ENCODE measurements at regions not wholly inside any gene's neighbourhood (a gene's known extent, or its start where the extent isn't known, plus 50 kb on each side); places are given as distances from the start of the nearest gene placed in this dataset.

DNA sequence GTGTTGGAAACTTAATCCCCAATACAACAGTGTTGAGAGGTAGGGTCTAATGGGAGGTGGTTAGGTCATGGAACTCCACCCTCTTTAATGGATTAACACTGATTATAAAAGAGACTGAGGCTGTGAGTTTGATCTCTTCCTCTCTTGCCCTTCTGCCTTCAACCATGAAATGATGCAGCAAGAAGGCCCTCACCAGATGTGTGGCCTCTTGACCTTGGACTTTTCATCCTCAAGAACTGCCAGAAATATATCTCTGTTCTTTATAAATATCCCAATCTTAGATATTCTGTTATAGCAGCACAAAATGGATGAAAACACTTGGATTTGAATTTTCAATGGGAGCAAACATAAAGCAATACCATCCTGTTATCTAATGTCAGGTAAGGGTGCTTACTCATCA lies 67.6 kb downstream of the NMUR2 start:
- DNase-seq (ENCODE audit: low read depth) = no peak

DNA sequence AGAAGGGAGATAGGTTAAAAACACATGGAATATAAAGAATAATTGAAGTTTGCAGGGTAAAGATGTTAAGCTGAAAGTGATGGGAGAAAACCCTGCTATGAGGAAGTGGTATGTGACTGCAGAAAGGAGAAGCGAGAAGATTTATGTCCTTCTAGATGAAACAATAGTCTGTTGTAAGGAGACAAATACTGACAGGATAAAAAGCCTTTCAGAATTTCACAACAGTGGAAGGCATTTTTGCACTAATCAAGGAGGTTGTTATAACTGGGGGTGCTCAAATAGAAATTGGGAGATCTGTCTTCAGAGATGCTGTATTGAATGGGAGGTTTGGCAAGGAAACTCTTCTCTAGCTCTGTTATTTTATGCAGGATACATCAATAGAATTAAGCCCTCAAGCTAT lies 69.6 kb downstream of the NMUR2 start:
- DNase-seq (ENCODE audit: low read depth) = no peak

DNA sequence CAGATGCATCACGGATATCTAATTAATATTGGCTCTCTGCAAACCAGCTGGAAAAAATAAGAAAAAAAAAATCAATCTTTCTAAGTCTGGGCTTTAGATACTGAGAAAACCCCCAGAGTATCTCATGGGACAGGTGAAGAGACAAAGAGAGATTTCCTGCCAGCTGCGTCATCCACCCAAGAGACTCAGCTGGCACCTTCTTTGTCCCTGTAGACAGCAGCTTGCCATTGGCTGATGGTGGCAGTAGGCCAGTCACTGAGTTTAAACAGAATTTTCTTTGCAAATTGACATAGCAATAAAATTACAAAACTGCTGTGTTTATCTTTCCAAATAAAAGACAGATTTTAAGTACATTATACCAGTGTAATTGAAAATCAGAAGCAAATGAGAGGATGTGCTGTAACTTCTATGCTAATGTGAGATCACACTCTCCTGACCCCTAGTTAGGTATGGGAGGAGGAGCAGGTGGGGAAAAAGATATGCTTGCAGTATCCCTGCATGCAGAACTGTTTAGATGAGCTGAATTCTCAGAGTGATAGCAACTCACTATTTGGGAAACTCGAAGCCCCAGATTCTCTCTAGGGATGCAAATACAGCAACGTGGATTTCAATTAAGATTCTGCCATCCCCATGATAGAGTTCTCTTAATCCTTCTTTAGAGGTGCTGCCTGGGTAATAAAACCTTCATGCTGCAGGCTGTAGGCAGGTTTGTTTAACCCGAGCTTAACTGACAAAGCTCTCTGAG lies 72.2 kb downstream of the NMUR2 start:
- DNase-seq (ENCODE audit: low read depth) = no peak

DNA sequence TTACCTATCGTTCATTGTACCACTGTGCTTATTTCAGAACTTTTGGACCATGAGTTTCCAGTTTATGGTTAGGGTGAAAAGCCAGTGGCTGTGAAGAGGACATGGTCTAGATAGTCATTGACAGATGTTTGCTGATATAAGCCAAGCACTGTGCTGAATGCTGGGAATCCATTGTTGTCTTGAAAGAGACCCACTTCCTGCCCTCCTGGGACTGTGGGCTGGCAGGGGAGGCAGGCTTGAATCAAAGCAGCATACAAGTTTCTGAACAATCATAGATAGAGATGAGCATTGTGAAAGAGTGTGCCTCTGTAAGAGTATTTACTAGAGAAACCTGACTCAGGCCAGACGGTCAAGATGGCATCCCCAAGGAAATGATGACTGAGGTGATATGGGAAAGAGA lies 73.4 kb downstream of the NMUR2 start:
- DNase-seq (ENCODE audit: low read depth) = no peak

DNA sequence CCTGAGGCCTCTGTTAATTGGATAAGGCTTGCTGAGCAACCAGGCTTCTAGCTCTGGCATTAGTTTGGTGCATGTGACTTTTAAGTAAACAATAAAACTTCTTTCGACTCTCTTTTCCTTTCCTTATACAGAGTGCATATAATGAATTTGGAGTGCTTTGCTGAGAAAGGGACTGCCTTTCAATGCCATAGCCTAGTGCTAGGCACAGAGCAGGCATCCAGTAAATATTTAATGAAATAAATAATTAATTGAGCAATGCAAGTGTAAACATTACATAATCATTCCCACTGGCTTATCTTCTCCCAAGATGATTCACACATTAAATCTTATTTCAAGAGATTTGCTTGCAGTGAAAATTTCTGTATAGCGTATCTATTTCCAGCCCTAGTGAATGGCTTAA lies 74.1 kb downstream of the NMUR2 start:
- no peak for DNase-seq (ENCODE audit: low read depth)

DNA sequence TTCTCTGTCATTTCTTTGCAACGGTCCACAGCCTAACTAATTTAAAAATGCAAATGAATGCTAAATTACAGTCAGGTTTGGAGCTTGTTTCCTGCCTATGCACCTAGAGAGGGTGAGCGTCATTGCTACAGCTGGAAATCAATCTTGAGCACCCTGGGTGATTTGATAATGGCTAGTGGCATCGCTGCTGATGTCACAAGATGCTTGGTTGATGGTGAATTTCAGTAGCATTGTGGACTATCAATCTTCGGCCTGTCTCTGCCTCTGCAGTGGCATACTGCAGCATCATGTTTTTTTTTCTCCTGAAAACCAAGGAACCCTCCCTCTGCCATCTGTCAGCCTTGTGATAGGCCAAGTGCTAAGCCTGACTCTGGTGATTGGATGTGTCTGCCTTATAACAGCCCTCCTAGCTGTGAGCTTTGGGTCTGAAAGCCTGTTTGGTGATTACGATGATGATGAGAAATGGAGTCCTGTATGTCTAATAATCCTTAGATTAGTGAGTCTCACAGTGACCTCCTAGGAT lies 75.3 kb downstream of the NMUR2 start:
- DNase-seq (ENCODE audit: low read depth) = no peak

DNA sequence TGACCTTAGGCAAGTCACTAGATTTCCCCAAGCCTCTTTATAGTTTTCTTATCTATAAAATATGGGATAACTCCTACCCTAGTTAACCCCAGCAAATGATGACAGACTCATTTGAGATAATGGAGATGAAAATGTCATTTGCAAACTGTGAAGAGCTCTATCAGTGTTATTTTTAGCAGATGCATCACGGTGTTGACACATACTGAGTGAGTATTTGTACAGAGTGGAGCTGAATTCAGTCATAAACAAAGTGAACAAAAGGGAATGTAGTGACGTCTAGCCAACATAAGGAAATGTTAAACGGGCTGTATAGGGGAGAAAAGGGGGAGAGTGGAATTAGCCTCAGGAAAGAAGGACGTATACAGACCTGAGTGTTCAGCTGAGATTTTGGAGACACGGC lies 75.9 kb downstream of the NMUR2 start:
- DNase-seq (ENCODE audit: low read depth) = no peak

DNA sequence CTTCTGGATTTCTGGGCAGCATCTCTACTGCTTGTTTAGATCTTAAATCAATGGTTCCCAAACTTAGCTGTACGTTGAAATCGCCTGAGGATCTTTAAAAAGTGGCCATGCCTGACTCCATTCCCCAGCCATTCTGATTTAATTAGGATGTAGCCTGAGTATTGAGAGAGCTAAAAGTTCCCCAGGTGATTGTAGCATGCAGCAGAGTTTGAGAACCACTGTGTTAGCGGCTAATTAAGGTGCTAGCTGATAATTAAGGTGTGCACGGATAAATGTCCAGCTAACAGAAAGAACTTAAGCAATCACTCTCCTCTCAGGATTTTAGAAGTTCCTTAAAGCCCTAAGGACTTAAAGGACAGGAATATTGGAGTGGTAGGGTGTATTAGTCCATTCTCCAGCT lies 89.1 kb downstream of the NMUR2 start:
- DNase-seq (ENCODE audit: low read depth) = no peak

DNA sequence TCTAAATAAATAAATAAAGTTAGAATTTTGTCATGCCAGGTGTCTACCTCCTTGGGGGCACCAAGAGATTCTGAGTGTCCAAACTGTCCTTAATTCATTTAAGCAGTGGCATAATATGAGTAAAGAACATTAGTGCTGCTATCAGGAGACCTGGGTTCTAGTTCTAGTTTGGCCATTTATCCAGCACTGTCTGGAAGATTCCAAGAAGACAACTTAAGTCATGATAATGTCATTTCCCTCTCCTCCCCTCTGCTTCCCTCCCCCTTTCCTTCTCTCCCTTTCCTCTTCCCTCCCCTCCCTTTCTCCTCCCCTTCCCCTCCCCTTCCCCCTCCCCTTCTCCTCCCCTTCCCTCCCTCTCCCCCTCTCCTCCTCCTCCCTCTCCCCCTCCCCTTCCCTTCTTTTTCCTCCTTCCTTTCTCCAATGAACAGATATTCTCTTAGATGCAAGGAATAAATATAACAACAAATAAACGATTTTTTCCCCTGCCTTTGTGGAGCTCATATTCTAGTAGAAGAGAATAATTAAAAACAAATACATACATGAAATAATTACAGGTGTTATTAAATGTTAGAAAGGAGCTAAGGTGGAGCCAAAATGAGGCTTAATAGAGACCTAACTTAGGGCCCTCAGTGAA lies 90.8 kb downstream of the NMUR2 start:
- no peak for DNase-seq (ENCODE audit: low read depth)

DNA sequence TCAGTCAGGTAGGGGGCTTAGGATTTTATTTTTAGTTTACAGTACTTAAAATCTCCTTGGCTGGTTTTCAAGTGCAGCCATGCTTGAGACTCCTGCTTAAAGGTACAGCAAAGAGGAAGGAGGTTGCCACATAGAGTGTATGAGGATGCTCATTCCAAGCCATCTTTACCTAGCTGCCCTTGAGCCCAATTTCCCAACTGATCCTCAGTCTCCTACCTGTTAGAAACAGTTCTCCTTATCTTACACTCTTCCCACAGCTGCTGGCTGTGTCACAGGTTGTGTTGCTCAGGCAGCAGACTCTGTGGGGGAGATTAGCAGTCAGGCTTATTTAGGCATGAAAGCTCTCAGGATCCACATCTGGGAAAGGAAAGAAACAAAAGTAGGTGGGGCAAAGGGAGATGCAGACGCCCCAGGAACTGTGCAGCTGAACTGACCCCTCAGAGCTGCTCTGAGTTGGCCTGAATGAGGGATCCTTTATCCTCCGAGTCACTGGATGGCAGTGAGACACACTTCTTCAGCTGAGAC lies 95.1 kb downstream of the NMUR2 start:
- no peak for DNase-seq (ENCODE audit: low read depth)

DNA sequence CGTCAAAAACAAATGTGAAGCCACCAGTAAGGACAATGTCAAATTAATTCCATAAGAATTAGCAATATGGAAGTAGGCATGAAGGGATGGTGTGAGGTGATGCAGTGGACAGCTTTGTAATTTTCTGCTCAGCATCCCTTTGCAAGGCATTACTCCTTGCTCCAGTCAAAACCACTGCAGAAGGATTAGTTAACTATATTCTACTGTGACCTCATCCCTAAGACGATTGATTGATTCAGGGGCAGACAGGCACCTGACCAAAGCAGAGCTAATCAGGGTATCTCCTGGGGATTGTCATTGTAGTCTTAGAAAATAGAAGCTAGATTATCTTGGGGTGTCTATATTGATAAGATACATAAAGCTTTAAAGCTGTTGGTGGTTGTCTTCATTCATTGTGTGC lies 98.7 kb downstream of the NMUR2 start:
- DNase-seq (ENCODE audit: low read depth) = no peak

DNA sequence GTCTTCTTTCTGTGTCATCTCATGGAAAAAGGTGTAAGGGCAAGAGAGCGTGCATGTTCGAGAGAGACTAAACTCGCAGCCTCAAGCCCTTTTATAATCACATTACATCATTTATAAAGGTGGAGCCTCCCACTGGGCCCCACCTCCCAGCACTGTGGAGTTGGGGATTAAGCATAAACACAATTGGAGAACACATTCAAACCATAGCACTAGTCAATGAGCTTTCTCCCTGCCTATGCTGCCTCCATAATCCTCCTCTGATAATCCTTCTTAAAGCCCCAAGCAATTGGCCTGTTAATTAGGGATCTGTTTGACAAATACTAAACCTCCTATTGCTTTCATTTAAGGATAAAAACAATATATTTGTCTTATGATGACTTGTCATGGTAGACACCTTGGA lies 99.6 kb downstream of the NMUR2 start:
- DNase-seq (ENCODE audit: low read depth) = no peak

DNA sequence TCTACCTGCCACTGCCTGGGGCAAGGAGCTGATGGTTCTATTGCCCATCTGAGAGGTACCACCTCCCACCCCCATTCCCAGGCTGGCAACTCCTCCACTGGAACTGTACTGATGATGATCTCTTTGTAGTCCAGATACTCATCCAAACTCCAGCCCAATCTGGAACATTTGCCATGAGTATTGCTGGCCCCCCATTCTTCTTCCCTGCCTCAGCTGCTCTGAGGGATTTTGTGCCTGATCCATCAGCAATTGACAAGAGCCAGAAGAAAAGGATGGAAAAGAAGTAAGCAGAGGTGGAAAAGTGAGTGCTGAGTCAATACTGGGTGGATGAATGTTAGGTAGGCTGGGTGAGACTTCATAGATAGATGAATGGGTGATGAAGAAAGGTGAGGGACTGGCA lies 101.2 kb downstream of the NMUR2 start:
- DNase-seq (ENCODE audit: low read depth) = no peak

DNA sequence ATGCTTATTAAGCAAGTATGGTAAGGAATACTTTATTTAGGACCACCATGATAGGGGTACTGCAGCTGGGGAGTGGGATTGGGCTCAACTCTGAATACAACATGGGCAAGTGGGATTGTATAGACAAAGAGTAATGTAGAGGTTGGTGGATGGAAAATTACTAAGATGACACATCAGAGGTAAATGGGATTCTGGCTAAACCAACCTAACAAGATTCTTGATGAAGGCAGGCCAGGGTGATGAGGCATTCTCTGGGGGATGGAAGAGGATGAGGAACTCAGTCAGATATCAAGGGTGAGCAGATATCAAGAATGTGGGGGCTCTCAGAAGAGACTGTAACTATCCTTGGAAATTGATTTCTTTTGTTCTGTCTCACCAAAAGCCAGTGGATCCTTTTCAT lies 107.2 kb downstream of the NMUR2 start:
- DNase-seq (ENCODE audit: low read depth) = no peak

DNA sequence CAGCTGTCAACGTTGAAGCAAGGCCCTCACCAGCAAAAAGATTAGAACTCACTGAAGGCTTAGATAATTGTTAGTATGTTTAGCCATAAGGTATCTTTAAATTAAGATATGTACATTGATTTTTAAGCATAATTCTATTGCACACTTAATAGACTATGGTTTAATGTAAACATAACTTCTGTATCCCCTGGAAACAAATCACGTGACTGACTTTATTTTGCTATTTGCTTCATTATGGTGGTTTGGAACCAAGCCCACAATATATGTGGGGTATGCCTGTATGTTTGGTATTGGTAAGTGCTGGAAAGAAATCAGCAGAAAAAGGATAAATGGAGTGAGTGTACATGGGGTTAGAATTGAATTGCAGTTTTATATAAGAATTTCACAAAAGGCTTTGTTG lies 111.9 kb downstream of the NMUR2 start:
- DNase-seq (ENCODE audit: low read depth) = no peak

DNA sequence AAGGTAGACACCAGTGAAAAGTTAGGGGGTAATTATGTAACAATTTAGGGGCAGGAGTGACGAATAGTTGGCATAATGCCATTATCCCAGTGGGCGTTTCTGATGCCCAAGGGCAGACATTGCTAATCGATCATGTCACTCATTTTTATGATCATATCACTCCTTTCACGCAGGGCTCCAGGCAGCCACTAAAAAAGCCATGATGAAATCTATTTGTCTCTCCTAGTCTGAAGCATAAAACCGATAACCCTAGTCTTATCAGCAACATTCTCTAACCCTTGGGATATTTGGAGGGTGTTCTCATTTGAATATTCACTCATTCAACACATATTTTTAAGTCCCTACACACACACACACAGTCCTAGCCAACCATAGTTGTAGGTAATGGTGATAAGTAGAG lies 114.9 kb downstream of the NMUR2 start:
- DNase-seq (ENCODE audit: low read depth) = no peak

DNA sequence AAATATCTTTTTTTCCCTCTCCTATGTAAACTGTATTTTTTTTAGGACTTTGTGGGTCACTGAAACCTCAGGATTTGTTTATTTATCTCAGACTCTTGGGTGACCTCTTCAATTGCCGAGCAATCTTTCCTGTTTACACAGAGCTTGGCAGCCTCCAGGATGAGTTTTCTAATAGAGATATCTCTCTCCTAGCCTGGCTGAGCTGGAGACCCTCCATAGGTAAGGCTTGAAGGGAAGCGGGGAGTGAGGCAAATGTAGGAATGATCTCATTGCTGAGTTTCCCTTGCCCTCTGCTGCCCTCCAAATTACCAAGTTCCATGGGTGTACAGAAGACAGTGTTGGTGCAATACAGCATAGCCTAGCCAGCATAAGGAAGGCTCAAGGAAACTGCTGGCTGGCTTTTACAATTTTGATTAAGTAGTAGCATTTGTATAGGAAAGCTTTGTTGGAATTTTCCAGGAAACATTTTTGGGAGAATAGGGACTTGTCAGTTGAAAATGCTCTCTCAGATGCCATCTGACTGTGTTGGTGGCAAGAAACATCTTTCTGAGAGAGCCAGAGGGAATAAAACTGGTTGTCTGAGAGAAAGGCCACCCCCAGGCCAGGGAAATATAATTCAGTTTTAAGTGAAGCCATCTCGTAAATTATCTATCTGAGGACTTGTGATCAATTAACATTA lies 116.0 kb downstream of the NMUR2 start:
- no peak for DNase-seq (ENCODE audit: low read depth)

DNA sequence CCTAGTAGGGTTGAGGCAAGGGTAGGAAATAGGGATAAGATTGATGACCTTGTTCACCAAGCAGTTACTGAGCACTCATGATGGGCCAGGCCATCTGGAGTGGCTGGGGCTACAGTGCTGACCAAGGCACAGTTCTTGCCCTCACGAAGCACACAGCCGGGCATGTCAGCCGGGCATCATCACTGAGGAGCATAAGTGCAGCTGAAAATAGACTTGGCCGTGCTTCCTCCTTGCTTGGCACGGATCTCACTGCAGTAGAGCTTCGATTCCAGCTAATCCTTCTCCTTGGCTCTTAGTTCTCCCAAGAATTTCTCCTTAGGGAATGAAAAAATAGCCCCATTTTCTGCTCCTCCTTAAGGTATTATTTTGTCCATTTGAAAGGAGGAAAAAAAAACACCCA lies 116.6 kb downstream of the NMUR2 start:
- no peak for DNase-seq (ENCODE audit: low read depth)

DNA sequence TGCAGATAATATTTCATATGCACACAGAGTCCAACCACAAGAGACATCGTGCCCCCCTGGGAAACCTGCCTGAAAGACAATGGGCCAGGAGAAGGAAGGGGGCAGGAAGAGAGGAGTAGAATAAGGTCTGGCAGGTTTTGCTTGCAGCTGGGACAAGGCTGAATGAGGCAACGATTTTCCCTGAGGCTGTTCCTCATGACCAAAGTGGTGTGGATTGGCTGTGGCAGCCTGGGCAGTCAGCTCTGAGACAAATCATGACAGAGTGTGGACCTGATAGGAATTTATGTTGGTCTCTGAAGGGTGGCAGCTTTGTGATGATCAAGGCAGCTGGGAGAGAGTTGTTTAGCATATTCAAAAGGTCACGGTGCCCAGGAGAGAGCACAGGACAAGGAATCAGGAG lies 119.3 kb downstream of the NMUR2 start:
- DNase-seq (ENCODE audit: low read depth) = no peak

DNA sequence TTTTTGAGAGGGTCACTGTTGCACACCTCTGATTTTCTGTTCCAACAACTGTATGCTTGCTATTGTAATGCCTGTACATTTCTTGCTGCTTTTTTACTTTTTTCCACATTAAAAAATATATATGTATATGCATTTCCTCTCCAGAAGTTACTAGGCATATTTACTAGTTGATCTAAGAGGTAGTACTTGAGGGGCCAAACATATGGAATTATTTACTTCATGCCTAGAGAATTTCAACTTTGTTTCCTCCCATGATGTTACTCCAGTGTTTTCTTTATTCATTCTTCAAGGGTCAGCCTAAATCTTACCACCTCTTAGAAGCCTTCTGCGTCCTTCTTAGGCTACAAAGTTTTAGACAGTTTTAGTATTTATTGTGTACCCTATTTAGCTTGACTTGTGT lies 122.7 kb downstream of the NMUR2 start:
- DNase-seq (ENCODE audit: low read depth) = no peak

DNA sequence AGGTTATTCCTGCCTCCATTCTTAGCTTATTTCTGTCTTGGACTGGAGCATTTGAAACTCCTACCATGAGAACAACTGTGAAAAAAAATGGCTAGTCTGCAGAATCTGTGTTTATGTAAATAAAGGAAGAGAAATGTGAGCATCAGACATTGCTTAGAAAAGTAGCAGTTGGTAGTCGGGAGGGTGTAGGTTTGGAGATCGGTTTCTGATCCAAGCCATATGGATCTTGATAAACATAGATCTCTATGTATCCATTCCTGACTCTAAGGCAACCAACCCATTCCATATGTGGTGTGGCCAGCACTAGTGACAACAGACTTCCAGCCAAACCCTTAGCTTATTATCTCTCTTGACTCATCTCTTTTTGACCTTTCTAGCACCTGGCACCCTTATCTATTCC lies 127.1 kb downstream of the NMUR2 start:
- DNase-seq (ENCODE audit: low read depth) = no peak

DNA sequence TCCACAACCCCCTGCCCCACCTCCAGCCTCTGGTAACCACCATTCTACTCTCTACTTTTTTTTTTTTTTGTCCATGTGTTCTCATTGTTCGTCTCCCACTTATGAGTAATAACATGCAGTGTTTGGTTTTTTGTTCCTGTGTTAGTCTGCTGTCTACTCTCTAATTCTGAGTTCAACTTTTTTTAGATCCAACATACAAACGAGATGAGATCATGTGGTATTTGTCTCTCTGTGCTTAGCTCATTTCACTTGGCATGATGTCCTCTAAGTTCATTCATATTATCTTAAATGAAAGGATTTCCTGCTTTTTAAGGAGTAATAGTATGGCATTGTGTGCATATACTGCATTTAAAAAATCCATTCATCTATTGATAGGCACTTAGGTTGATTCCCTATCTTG lies 130.9 kb downstream of the NMUR2 start:
- DNase-seq (ENCODE audit: low read depth) = no peak

DNA sequence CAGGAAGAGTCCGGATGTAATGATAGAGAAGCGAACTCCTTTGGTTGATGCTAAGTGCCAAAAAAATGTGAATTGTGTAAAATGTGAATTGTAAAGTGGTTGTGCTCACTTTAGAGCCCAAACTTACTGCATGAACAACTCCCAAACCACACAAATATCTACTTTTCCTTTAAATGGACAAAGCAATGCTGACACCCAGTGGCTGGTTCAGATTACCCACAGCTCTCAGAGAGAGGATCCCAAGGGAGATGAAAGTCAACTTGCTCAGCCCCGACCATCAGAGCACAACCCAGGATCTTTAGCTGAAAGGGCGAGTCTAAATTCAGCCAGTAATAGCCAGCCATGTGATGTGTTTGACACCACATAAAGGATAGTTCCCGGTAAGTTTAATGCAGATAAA lies 133.7 kb downstream of the NMUR2 start:
- DNase-seq (ENCODE audit: low read depth) = peak; percentile 15

All from ELR (cell line).